ENCODE measurements at regions not wholly inside any gene's neighbourhood (a gene's known extent, or its start where the extent isn't known, plus 50 kb on each side); places are given as distances from the start of the nearest gene placed in this dataset.

GRCh38 chr7:13682626-13683025 is 306.8 kb downstream of the ETV1 start:
- intact Hi-C loops (cut with micrococcal nuclease; ENCODE audit: unreplicated experiment): no loop called here
- Mint-ChIP-seq H3K4me1 (ENCODE audit: low read depth, unreplicated experiment) (no peaks in the 10 kb centered on the region), H3K4me3 (ENCODE audit: low read depth, unreplicated experiment) (no peak overlapping the region), H3K9me3 (ENCODE audit: low read depth, unreplicated experiment) (peaks cover 8% of the 10 kb centered on the region), H3K36me3 (ENCODE audit: insufficient read depth, unreplicated experiment) (no peaks in the 10 kb centered on the region), H3K27ac (ENCODE audit: unreplicated experiment) (no peak overlapping the region), H3K27me3 (ENCODE audit: unreplicated experiment) (no peaks in the 10 kb centered on the region)
- CTCF ChIA-PET: no interaction called here
- no peak for DNase-seq
- BruUV-seq (replicated peaks): no TSS peak
- TF ChIP-seq CTCF (IDR thresholded peaks at IDR 0.05; ENCODE audit: unreplicated experiment): no peak

GRCh38 chr7:13687500-13687899 is 302.0 kb downstream of the ETV1 start:
- no peaks in the 10 kb centered on the region for H3K36me3 Mint-ChIP-seq (ENCODE audit: insufficient read depth, unreplicated experiment)

GRCh38 chr7:13692548-13692947 is 296.9 kb downstream of the ETV1 start:
- H3K27ac Mint-ChIP-seq (ENCODE audit: unreplicated experiment): no peak overlapping the region
- no peaks in the 10 kb centered on the region for H3K9me3 Mint-ChIP-seq (ENCODE audit: low read depth, unreplicated experiment)
- H3K27me3 Mint-ChIP-seq (ENCODE audit: unreplicated experiment): no peaks in the 10 kb centered on the region
- no peak for TF ChIP-seq CTCF (IDR thresholded peaks at IDR 0.05; ENCODE audit: unreplicated experiment)
- no peaks in the 10 kb centered on the region for H3K4me1 Mint-ChIP-seq (ENCODE audit: low read depth, unreplicated experiment)
- H3K36me3 Mint-ChIP-seq (ENCODE audit: insufficient read depth, unreplicated experiment): no peaks in the 10 kb centered on the region
- intact Hi-C loops (cut with micrococcal nuclease; ENCODE audit: unreplicated experiment): no loop called here
- H3K4me3 Mint-ChIP-seq (ENCODE audit: low read depth, unreplicated experiment): no peak overlapping the region
- BruUV-seq (replicated peaks): no TSS peak
- no peak for DNase-seq
- CTCF ChIA-PET: no interaction called here

More at GRCh38 chr7:13687500-13687899, 302.0 kb downstream of the ETV1 start:
- no peak overlapping the region for H3K4me3 Mint-ChIP-seq (ENCODE audit: low read depth, unreplicated experiment)
- no peak overlapping the region for H3K27ac Mint-ChIP-seq (ENCODE audit: unreplicated experiment)
- no TSS peak for BruUV-seq (replicated peaks)
- H3K27me3 Mint-ChIP-seq (ENCODE audit: unreplicated experiment): no peaks in the 10 kb centered on the region
- no peak for DNase-seq
- no peaks in the 10 kb centered on the region for H3K9me3 Mint-ChIP-seq (ENCODE audit: low read depth, unreplicated experiment)
- no peaks in the 10 kb centered on the region for H3K4me1 Mint-ChIP-seq (ENCODE audit: low read depth, unreplicated experiment)
- CTCF ChIA-PET: no interaction called here
- intact Hi-C loops (cut with micrococcal nuclease; ENCODE audit: unreplicated experiment): no loop called here
- TF ChIP-seq CTCF (IDR thresholded peaks at IDR 0.05; ENCODE audit: unreplicated experiment): no peak

GRCh38 chr7:13702251-13702650 is 287.2 kb downstream of the ETV1 start:
- H3K9me3 Mint-ChIP-seq (ENCODE audit: low read depth, unreplicated experiment): peaks cover 4% of the 10 kb centered on the region
- H3K27ac Mint-ChIP-seq (ENCODE audit: unreplicated experiment): no peak overlapping the region

More at GRCh38 chr7:13702251-13702650, 287.2 kb downstream of the ETV1 start:
- intact Hi-C loops (cut with micrococcal nuclease; ENCODE audit: unreplicated experiment): no loop called here
- no peak for DNase-seq
- Mint-ChIP-seq H3K4me3 (ENCODE audit: low read depth, unreplicated experiment) (no peak overlapping the region), H3K4me1 (ENCODE audit: low read depth, unreplicated experiment) (no peaks in the 10 kb centered on the region), H3K27me3 (ENCODE audit: unreplicated experiment) (no peaks in the 10 kb centered on the region), H3K36me3 (ENCODE audit: insufficient read depth, unreplicated experiment) (no peaks in the 10 kb centered on the region)
- no TSS peak for BruUV-seq (replicated peaks)
- TF ChIP-seq CTCF (IDR thresholded peaks at IDR 0.05; ENCODE audit: unreplicated experiment): no peak
- CTCF ChIA-PET: interaction anchor here (0.7 kb wide), 1 partner anchor 451 kb away, joined by 3 read pairs; no protein-coding TSS in a partner anchor
